ENCODE measurements at regions not wholly inside any gene's neighbourhood (a gene's known extent, or its start where the extent isn't known, plus 50 kb on each side); places are given as distances from the start of the nearest gene placed in this dataset. TPM values are rescaled to one million over a fixed set of nuclear protein-coding genes. Genes with fewer than 3 reads are reported as not detected.

- H3K27ac ChIP-seq: no peak overlapping the region
- intact Hi-C loops (cut with DNase I): no loop called here
- H3K36me3 ChIP-seq: no peaks in the 10 kb centered on the region
- no peaks in the 10 kb centered on the region for H3K4me1 ChIP-seq
- TF ChIP-seq, protein P1, sequence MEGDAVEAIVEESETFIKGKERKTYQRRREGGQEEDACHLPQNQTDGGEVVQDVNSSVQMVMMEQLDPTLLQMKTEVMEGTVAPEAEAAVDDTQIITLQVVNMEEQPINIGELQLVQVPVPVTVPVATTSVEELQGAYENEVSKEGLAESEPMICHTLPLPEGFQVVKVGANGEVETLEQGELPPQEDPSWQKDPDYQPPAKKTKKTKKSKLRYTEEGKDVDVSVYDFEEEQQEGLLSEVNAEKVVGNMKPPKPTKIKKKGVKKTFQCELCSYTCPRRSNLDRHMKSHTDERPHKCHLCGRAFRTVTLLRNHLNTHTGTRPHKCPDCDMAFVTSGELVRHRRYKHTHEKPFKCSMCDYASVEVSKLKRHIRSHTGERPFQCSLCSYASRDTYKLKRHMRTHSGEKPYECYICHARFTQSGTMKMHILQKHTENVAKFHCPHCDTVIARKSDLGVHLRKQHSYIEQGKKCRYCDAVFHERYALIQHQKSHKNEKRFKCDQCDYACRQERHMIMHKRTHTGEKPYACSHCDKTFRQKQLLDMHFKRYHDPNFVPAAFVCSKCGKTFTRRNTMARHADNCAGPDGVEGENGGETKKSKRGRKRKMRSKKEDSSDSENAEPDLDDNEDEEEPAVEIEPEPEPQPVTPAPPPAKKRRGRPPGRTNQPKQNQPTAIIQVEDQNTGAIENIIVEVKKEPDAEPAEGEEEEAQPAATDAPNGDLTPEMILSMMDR (IDR thresholded peaks at IDR 0.05): no peak
- TF ChIP-seq POLR2AphosphoS5 (IDR thresholded peaks at IDR 0.05; ENCODE audit: insufficient read depth in 1 of 2, low read depth in 1 of 2) (no peak), POLR2A (IDR thresholded peaks at IDR 0.05) (no peak)
- H3K27me3 ChIP-seq: no peaks in the 10 kb centered on the region
- H3K4me3 ChIP-seq: no peak overlapping the region
- DNase-seq (ENCODE audit: extremely low spot score in 2 of 2): no peak
- no peaks in the 10 kb centered on the region for H3K9me3 ChIP-seq
These were observed 61.1 kb upstream of the PDGFD start for GRCh38 chr11:104225047-104225446.

DNA sequence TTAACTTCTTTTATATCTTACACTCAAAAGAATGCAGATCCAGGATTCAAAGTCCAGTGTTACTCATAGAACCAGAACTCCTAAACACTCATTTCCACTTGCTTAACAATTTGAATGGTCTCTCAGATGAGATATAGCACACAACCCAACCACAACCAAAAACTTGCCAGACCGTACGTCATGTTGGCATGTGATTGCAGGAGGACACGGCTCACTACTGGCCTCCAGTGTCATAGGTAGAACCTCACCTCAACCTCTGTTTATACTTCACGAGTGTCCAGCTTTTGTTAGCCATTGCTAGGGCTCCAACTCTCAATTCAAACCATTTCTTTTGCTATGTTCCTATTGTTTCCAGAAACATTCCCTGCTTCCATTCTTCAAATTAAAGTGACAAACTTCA, 58.5 kb upstream of the PDGFD start:
- Histone ChIP-seq H3K27ac (no peak overlapping the region), H3K27me3 (no peaks in the 10 kb centered on the region), H3K4me1 (no peaks in the 10 kb centered on the region), H3K36me3 (no peaks in the 10 kb centered on the region), H3K4me3 (no peak overlapping the region), H3K9me3 (no peaks in the 10 kb centered on the region)
- intact Hi-C loops (cut with DNase I): no loop called here
- no peak for DNase-seq (ENCODE audit: extremely low spot score in 2 of 2)
- no peak for TF ChIP-seq POLR2A (IDR thresholded peaks at IDR 0.05)
- TF ChIP-seq POLR2AphosphoS5 (IDR thresholded peaks at IDR 0.05; ENCODE audit: insufficient read depth in 1 of 2, low read depth in 1 of 2): no peak
- TF ChIP-seq, protein P1 (IDR thresholded peaks at IDR 0.05): no peak

DNA sequence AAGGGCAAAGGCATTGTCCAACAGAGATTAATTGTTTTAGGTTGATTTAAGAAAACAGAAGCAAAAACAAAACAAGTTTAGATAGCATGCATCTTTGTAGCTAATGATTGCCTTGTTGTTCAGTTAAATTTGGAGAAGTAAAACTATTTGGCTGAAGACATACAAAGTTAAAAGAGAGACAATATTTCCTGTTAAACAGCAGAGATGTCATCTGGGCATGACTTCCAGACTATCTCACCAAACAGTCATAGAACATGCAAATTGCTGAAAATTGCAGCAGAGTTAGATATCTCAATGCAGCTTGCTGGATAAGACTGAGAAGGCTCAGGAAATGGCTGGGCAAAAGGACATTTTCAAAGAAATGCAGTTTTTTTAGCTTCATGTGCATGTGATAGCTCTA, 57.5 kb upstream of the PDGFD start:
- H3K27ac ChIP-seq: no peak overlapping the region
- no peaks in the 10 kb centered on the region for H3K36me3 ChIP-seq
- TF ChIP-seq POLR2A (IDR thresholded peaks at IDR 0.05) (no peak), POLR2AphosphoS5 (IDR thresholded peaks at IDR 0.05; ENCODE audit: insufficient read depth in 1 of 2, low read depth in 1 of 2) (no peak)
- TF ChIP-seq, protein P1 (IDR thresholded peaks at IDR 0.05): no peak
- intact Hi-C loops (cut with DNase I): no loop called here
- DNase-seq (ENCODE audit: extremely low spot score in 2 of 2): no peak
- H3K4me1 ChIP-seq: no peaks in the 10 kb centered on the region
- H3K27me3 ChIP-seq: no peaks in the 10 kb centered on the region
- H3K4me3 ChIP-seq: no peak overlapping the region
- no peaks in the 10 kb centered on the region for H3K9me3 ChIP-seq

GRCh38 chr11:104219096-104219495, 55.1 kb upstream of the PDGFD start:
- DNase-seq (ENCODE audit: extremely low spot score in 2 of 2): no peak
- TF ChIP-seq, protein P1 (IDR thresholded peaks at IDR 0.05): no peak
- TF ChIP-seq POLR2A (IDR thresholded peaks at IDR 0.05): no peak
- TF ChIP-seq POLR2AphosphoS5 (IDR thresholded peaks at IDR 0.05; ENCODE audit: insufficient read depth in 1 of 2, low read depth in 1 of 2): no peak
- Histone ChIP-seq H3K27ac (no peak overlapping the region), H3K9me3 (no peaks in the 10 kb centered on the region), H3K4me3 (no peak overlapping the region), H3K36me3 (no peaks in the 10 kb centered on the region), H3K4me1 (no peaks in the 10 kb centered on the region), H3K27me3 (no peaks in the 10 kb centered on the region)
- intact Hi-C loops (cut with DNase I): no loop called here

DNA sequence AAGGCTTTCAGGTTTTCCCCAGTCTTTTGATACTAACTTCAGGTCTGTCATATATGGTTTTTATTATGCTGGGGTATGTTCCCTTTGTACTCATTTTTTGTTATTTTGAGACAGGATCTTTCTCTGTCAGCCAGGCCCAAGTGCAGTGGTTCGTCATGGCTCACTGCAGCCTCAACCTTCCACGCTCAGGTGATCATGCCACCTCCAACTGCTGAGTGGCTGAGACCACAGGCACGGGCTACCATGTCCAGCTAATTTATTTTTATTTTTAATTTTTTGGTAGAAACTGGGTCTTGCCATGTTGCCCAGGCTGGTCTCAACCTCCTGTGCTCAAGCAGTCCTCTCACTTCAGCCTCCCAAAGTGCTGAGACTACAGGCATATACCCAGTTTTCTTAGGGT, 50.6 kb upstream of the PDGFD start:
- TF ChIP-seq POLR2AphosphoS5 (IDR thresholded peaks at IDR 0.05; ENCODE audit: insufficient read depth in 1 of 2, low read depth in 1 of 2) (no peak), POLR2A (IDR thresholded peaks at IDR 0.05) (no peak)
- TF ChIP-seq, protein P1 (IDR thresholded peaks at IDR 0.05): no peak
- Histone ChIP-seq H3K27ac (no peak overlapping the region), H3K4me3 (no peak overlapping the region), H3K27me3 (no peaks in the 10 kb centered on the region), H3K4me1 (no peaks in the 10 kb centered on the region), H3K36me3 (no peaks in the 10 kb centered on the region), H3K9me3 (no peaks in the 10 kb centered on the region)
- DNase-seq (ENCODE audit: extremely low spot score in 2 of 2): no peak
- intact Hi-C loops (cut with DNase I): no loop called here

Small RNAs in the stretch of these regions (microRNA-seq; reads per million reads assigned to microRNA genes)
- gene MIR7641-1 (ENCODE audit: borderline number of aligned reads, borderline replicate concordance): not detected

Small RNAs in the stretch of these regions (small RNA-seq; reads per million reads assigned to genes)
- gene AP001485.1: not detected
- not detected for gene MIR7641-1
